LNCaP clone FGC (cell line): ENCODE measurements at regions not wholly inside any gene's neighbourhood (a gene's known extent, or its start where the extent isn't known, plus 50 kb on each side); places are given as distances from the start of the nearest gene placed in this dataset.

ENCODE experiments used
- DNase-seq: peaks from one replicate; pipeline ENCODE4 v3.0.0-alpha.2; 2011; ENCODE audit warnings: low read depth
- H3K4me3 ChIP-seq: 2 replicates; pipeline ENCODE4 v1.5.1; 2011; ENCODE audit warnings: mild to moderate bottlenecking, low read depth, low read length, control low read depth
- TF ChIP-seq, protein P1 (sequence below): IDR thresholded peaks from 2 replicates; pipeline ENCODE4 v1.5.1; 2012; ENCODE audit warnings: mild to moderate bottlenecking; ENCODE audit not compliant: control insufficient read depth, insufficient read depth; ENCODE audit errors: extremely low read depth

DNA sequence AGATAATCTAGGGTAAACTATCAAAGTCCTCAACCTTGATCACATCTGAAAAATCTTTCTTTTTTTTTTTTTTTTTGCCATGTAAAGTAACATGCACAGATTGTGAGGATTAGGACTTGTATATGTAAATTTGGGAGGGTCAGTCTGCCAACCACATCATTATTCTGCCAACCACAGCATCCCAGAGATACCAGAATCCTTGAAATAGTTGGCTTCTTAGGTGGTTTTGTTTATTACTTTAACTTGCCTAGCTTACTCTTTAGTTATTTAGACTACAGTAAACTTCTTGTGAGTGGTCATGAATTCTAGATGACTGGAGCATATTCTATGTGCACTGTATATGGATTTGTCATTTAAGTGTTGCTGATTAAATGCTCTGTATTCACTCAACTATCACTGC lies 242.1 kb upstream of the RBMS1 start:
- no peak for DNase-seq
- H3K4me3 ChIP-seq: no peak overlapping the region
- TF ChIP-seq, protein P1, sequence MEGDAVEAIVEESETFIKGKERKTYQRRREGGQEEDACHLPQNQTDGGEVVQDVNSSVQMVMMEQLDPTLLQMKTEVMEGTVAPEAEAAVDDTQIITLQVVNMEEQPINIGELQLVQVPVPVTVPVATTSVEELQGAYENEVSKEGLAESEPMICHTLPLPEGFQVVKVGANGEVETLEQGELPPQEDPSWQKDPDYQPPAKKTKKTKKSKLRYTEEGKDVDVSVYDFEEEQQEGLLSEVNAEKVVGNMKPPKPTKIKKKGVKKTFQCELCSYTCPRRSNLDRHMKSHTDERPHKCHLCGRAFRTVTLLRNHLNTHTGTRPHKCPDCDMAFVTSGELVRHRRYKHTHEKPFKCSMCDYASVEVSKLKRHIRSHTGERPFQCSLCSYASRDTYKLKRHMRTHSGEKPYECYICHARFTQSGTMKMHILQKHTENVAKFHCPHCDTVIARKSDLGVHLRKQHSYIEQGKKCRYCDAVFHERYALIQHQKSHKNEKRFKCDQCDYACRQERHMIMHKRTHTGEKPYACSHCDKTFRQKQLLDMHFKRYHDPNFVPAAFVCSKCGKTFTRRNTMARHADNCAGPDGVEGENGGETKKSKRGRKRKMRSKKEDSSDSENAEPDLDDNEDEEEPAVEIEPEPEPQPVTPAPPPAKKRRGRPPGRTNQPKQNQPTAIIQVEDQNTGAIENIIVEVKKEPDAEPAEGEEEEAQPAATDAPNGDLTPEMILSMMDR: no peak

DNA sequence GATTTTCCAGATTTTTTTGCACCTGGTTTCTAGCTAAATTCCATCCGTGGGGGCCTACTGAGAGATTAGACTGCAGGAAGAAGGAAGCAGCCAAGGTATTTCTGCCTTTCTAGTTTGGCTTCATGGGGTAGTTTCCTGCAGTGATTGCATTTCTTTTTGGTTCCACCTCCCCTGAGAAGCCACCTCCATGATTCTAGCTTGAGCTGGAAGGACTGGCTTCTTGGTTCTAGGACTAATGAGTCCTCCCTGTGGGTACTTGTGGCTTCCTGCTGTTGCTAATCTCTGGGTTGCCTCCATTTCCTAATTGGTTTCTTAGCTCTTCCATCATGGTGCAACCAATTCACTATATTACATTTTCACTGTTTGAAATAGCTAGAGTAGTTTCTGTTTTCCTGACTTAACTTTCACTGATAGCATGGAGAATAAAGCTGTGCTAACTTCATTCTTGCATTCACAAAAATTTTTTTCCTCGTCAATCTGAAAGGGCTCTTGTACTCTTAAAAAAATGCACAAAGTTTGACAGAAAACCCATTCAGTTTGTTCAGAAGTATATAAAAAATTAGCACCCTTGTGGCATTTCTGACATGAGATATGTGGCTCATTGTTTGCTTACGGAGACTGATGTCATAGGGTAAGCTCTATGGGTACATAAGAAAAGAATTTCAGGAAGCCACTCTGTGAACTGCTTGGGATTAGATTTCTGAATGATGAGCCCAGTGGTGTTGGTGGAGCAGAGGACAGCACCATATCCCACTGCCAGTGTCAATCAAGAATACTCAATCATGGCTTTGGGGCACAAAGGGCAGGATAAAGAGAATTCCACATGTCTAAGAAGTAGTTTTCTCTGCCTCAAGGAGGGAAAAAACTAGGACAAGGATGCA lies 242.8 kb upstream of the RBMS1 start:
- DNase-seq: no peak
- TF ChIP-seq, protein P1: no peak

DNA sequence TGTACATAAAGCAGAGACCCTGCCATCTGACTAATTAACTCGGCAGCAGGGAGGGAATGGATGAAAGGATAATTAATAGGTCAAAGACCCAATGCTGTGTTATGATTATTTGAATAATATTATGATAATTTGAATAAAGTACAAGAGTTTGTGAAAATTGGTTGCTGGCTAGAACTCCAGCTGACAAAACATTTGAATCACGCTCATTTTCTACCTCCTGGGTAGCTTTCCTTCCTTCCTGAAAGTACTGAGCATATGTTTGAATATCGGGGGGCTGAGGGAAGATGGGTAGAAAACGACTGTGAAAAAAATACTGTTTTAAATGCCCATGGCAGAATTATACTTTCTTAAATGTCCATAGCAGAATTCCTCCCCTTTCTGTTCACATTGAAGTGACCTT lies 243.6 kb upstream of the RBMS1 start:
- DNase-seq: no peak
- no peak overlapping the region for H3K4me3 ChIP-seq
- TF ChIP-seq, protein P1: no peak

More for the DNA sequence above, 242.8 kb upstream of the RBMS1 start:
- H3K4me3 ChIP-seq: no peak overlapping the region

DNA sequence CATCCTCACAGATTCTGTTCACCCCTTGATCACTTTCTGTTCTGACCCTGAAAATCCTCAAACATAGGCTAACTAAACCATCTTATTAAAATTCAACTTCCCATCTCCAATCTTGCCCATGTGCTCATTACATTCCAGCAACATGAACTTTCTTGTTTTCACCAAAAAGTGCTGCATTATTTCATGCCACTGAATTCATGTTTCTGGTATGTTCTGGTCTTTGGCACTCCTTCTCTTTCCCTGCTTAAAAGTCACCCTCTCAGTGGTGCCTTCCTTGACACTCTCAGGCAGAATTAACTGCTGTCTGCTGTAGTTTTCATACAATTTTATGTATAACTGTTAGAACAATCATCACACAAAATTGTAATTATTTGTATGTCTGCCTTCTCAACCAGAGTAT lies 247.7 kb upstream of the RBMS1 start:
- TF ChIP-seq, protein P1: no peak
- no peak for DNase-seq
- H3K4me3 ChIP-seq: no peak overlapping the region

DNA sequence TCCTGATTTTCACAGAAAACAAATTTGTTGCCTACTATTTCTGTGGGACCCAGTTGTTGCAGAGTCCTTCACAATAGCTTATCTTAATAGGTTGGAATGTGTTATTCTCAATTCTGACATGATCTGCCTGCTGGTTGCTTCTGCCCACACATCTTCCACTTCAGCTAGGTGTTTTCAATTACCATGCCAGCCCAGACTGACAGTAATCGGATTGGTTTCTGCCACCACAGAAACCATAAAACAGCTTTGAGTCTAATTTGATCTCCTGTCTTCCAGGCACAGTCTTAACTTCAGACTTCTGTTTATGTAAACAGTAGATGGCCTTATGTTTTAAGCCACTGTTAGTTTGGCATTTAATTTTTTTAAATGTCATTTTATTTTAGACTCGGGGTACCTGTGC lies 248.2 kb upstream of the RBMS1 start:
- TF ChIP-seq, protein P1: no peak
- no peak overlapping the region for H3K4me3 ChIP-seq
- DNase-seq: no peak

DNA sequence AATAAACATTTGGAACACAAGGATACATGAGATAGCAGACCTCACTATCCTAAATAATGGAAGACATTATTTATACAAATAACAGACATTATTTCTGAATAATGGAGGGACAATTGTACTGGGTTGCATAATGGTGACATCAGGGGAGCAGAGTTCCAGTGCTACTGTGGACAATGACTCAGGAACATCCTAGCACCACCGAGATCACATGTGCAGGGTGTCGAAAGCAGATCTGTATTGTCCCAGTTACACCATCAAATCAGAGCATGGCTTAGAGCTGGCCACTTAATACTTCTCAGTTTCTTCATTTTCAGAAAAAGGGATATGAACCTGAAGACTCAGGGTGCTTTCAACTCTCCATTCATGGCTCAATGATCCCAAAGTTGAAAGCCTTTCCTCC lies 249.1 kb upstream of the RBMS1 start:
- no peak overlapping the region for H3K4me3 ChIP-seq
- no peak for DNase-seq
- TF ChIP-seq, protein P1: no peak
